B cell (primary cell): ENCODE measurements at regions not wholly inside any gene's neighbourhood (a gene's known extent, or its start where the extent isn't known, plus 50 kb on each side); places are given as distances from the start of the nearest gene placed in this dataset.

Experiments
- ATAC-seq: fragments of 200-7000 bp; cut with Tn5 transposase; one replicate; pipeline ENCODE4 v1.10.0; 2021; ENCODE audit warnings: low read depth, mild to moderate bottlenecking, moderate number of reproducible peaks, moderate library complexity
- CTCF ChIA-PET: fragments of 350-600 bp; sonication (Branson Sonifier 250); formaldehyde crosslinking; loops from one replicate; lab custom pipeline; 2021; ENCODE audit warnings: antibody characterized with exemption, inconsistent platforms; lab: Charles Lee
- POLR2A ChIA-PET: fragments of 350-600 bp; sonication (Branson Sonifier 250); formaldehyde crosslinking; loops from one replicate; lab custom pipeline; 2021; ENCODE audit warnings: antibody characterized with exemption; lab: Charles Lee
- DNase-seq: peaks from one replicate; pipeline ENCODE4 v3.0.0; 2013
- H2AFZ ChIP-seq: 2 replicates; pipeline ENCODE4 v1.6.1; 2012; ENCODE audit warnings: mild to moderate bottlenecking, low read depth, low read length; ENCODE audit not compliant: insufficient read depth, poor library complexity, severe bottlenecking
- H3K27ac ChIP-seq, 2 donors: 1 replicate in 1 of 2; 2 replicates in 1 of 2; pipeline ENCODE4 v1.5.1; 2012 to 2013; ENCODE audit warnings: low read length in 2 of 2, mild to moderate bottlenecking in 2 of 2, moderate library complexity in 1 of 2
- H3K27me3 ChIP-seq, 4 experiments: fragments of 200-600 bp in 1 of 4; sonication (generic) in 1 of 4; replicated peaks in 1 of 4; 1 replicate in 2 of 4; 2 replicates in 2 of 4; pipeline versions ENCODE4 v1.6.1 to v1.7.0; 2013 to 2016; ENCODE audit warnings: low read length in 3 of 4, mild to moderate bottlenecking in 2 of 4, mixed read lengths in 1 of 4, moderate library complexity in 1 of 4; ENCODE audit not compliant: insufficient read depth in 4 of 4, control insufficient read depth in 3 of 4; ENCODE audit errors: control extremely low read depth in 1 of 4
- H3K36me3 ChIP-seq, 2 experiments: replicated peaks in 1 of 2; 1 replicate in 1 of 2; 2 replicates in 1 of 2; pipeline versions ENCODE4 v1.6.1 to v1.7.1; 2013; ENCODE audit warnings: low read length in 1 of 2; ENCODE audit not compliant: insufficient read depth in 2 of 2, control insufficient read depth in 1 of 2; ENCODE audit errors: control extremely low read depth in 1 of 2, extremely low read depth in 1 of 2
- H3K4me1 ChIP-seq, 2 donors: fragments of 200-600 bp in 1 of 2; sonication (generic) in 1 of 2; 1 replicate in 1 of 2; 2 replicates in 1 of 2; pipeline versions ENCODE4 v1.5.1 to v1.6.1; 2013 to 2017; ENCODE audit warnings: low read length in 2 of 2; ENCODE audit not compliant: control insufficient read depth in 2 of 2, insufficient read depth in 2 of 2
- H3K4me2 ChIP-seq: replicated peaks from 2 replicates; pipeline ENCODE3; 2012; ENCODE audit warnings: mild to moderate bottlenecking, low read depth, low read length; ENCODE audit not compliant: poor library complexity, severe bottlenecking
- H3K4me3 ChIP-seq, 5 experiments: fragments of 200-600 bp in 1 of 5; sonication (generic) in 1 of 5; 1 replicate in 3 of 5; 2 replicates in 2 of 5; pipeline versions ENCODE4 v1.5.1 to v1.7.0; 2011 to 2016; ENCODE audit warnings: low read length in 4 of 5, mild to moderate bottlenecking in 4 of 5, low read depth in 2 of 5, control low read depth in 1 of 5, moderate library complexity in 1 of 5; ENCODE audit not compliant: insufficient read depth in 1 of 5; ENCODE audit errors: control extremely low read depth in 1 of 5, extremely low read depth in 1 of 5
- H3K79me2 ChIP-seq: fragments of 200-600 bp; sonication (generic); one replicate; pipeline ENCODE4 v1.6.0; 2016; ENCODE audit warnings: low read length; ENCODE audit not compliant: control insufficient read depth, insufficient read depth
- H3K9ac ChIP-seq: fragments of 200-600 bp; sonication (generic); 2 replicates; pipeline ENCODE4 v1.6.1; 2017; ENCODE audit warnings: mild to moderate bottlenecking, low read length, moderate library complexity
- H3K9me3 ChIP-seq, 3 donors: one replicate each; pipeline versions ENCODE4 v1.6.1 to v1.7.1; 2013; ENCODE audit warnings: low read length in 2 of 3; ENCODE audit not compliant: control insufficient read depth in 2 of 3, insufficient read depth in 1 of 3; ENCODE audit errors: control extremely low read depth in 1 of 3
- H4K20me1 ChIP-seq: 2 replicates; pipeline ENCODE4 v1.6.0; 2012; ENCODE audit warnings: mild to moderate bottlenecking, low read length; ENCODE audit not compliant: insufficient read depth, control insufficient read depth, poor library complexity, severe bottlenecking
- H3K27ac Mint-ChIP-seq: one replicate; pipeline ENCODE4 v1.8.0; 2021; ENCODE audit warnings: mixed read lengths
- H3K27me3 Mint-ChIP-seq: one replicate; pipeline ENCODE4 v1.8.0; 2021; ENCODE audit warnings: mixed read lengths
- H3K4me1 Mint-ChIP-seq: one replicate; pipeline ENCODE4 v1.8.0; 2021; ENCODE audit warnings: mixed read lengths
- H3K4me3 Mint-ChIP-seq: one replicate; pipeline ENCODE4 v1.8.0; 2021; ENCODE audit warnings: mixed read lengths
- H3K9me3 Mint-ChIP-seq: one replicate; pipeline ENCODE4 v1.8.0; 2022; ENCODE audit warnings: mixed read lengths; ENCODE audit not compliant: insufficient read depth
- EZH2 ChIP-seq: IDR thresholded peaks from 2 replicates; pipeline ENCODE4 v1.6.1; 2012; ENCODE audit warnings: borderline replicate concordance, low read depth, mild to moderate bottlenecking, moderate library complexity, low read length; ENCODE audit not compliant: insufficient read depth, poor library complexity, severe bottlenecking
- WGBS: methylation state at CpG from one replicate; pipeline ENCODE4 v1.1.5; 2013; ENCODE audit warnings: missing lambda C conversion rate; ENCODE audit not compliant: insufficient coverage; 5-methylcytosine and 5-hydroxymethylcytosine counted together
- intact Hi-C: fragments of 100-400 bp; cut with micrococcal nuclease; formaldehyde crosslinking; loops from one replicate; pipeline ENCODE4 v1.10.0; 2022
- TF ChIP-seq, protein P1 (sequence below): fragments of 200-600 bp; IDR thresholded peaks from one replicate; pipeline ENCODE4 v1.8.0; 2022; ENCODE audit warnings: antibody characterized with exemption, mild to moderate bottlenecking

GRCh38 chr5:135700731-135701130 lies 121.9 kb upstream of the CXCL14 start:
- Histone ChIP-seq H3K27me3 (no peaks in the 10 kb centered on the region), H2AFZ (no peak overlapping the region), H3K36me3 (no peaks in the 10 kb centered on the region), H3K27ac (no peak overlapping the region), H3K9me3 (no peaks in the 10 kb centered on the region), H3K4me3 (no peak overlapping the region), H3K79me2 (no peaks in the 10 kb centered on the region), H4K20me1 (no peaks in the 10 kb centered on the region), H3K9ac (no peak overlapping the region), H3K4me1 (no peaks in the 10 kb centered on the region), H3K4me2 (no peak overlapping the region)
- CTCF ChIA-PET: no interaction called here
- ATAC-seq (no peak), DNase-seq (no peak)
- Mint-ChIP-seq H3K27ac (no peak overlapping the region), H3K9me3 (no peaks in the 10 kb centered on the region), H3K27me3 (no peaks in the 10 kb centered on the region), H3K4me1 (no peaks in the 10 kb centered on the region), H3K4me3 (no peak overlapping the region)
- 93% methylated on average over 4 of the region's 4 CpGs for WGBS
- TF ChIP-seq EZH2: no peak
- TF ChIP-seq, protein P1, sequence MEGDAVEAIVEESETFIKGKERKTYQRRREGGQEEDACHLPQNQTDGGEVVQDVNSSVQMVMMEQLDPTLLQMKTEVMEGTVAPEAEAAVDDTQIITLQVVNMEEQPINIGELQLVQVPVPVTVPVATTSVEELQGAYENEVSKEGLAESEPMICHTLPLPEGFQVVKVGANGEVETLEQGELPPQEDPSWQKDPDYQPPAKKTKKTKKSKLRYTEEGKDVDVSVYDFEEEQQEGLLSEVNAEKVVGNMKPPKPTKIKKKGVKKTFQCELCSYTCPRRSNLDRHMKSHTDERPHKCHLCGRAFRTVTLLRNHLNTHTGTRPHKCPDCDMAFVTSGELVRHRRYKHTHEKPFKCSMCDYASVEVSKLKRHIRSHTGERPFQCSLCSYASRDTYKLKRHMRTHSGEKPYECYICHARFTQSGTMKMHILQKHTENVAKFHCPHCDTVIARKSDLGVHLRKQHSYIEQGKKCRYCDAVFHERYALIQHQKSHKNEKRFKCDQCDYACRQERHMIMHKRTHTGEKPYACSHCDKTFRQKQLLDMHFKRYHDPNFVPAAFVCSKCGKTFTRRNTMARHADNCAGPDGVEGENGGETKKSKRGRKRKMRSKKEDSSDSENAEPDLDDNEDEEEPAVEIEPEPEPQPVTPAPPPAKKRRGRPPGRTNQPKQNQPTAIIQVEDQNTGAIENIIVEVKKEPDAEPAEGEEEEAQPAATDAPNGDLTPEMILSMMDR: no peak
- intact Hi-C loops: no loop called here
- POLR2A ChIA-PET: no interaction called here

GRCh38 chr5:135697959-135698345 lies 119.2 kb upstream of the CXCL14 start:
- Mint-ChIP-seq H3K4me3 (no peak overlapping the region), H3K4me1 (no peaks in the 10 kb centered on the region), H3K27ac (no peak overlapping the region), H3K9me3 (no peaks in the 10 kb centered on the region), H3K27me3 (no peaks in the 10 kb centered on the region)
- TF ChIP-seq, protein P1: no peak
- H2AFZ ChIP-seq: no peak overlapping the region
- DNase-seq (no peak), ATAC-seq (no peak)
- no peaks in the 10 kb centered on the region for H3K36me3 ChIP-seq
- no peaks in the 10 kb centered on the region for H3K4me1 ChIP-seq
- POLR2A ChIA-PET: no interaction called here
- H3K4me2 ChIP-seq: no peak overlapping the region
- intact Hi-C loops: no loop called here
- H4K20me1 ChIP-seq: no peaks in the 10 kb centered on the region
- H3K79me2 ChIP-seq: no peaks in the 10 kb centered on the region
- no peak overlapping the region for H3K27ac ChIP-seq
- H3K9ac ChIP-seq: no peak overlapping the region
- 75% methylated on average over 3 of the region's 3 CpGs for WGBS
- CTCF ChIA-PET: no interaction called here
- peaks cover 0 to 3% (median 0%) of the 10 kb centered on the region in 3 donors for H3K9me3 ChIP-seq
- H3K27me3 ChIP-seq: no peaks in the 10 kb centered on the region
- no peak overlapping the region for H3K4me3 ChIP-seq
